ENCODE measurements at regions not wholly inside any gene's neighbourhood (a gene's known extent, or its start where the extent isn't known, plus 50 kb on each side); places are given as distances from the start of the nearest gene placed in this dataset.
"Not testable (repeated sequence)": the region's sequence is repeated elsewhere in the genome, so short reads cannot be mapped to it uniquely, and the experiment has no call there.

DNA sequence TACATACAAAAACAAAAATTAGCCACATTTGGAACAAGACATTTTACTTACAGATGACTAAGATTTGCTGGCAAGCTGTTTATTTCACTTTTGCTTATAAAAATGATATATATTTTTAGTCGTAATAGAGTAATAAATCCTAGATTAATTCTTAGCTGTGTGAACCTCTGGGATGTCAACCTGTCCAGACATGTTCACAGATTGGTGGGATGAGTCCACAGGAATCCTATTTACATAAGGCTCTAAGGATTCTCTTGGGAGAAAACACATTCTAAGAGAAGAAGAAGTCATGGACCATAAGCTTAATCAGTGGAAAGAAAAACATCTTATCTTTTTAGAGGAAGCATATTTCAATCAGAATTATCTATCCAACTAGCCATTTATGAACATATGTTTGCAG, 797.4 kb downstream of the C12orf50 start:
- DNase-seq, result no peak

DNA sequence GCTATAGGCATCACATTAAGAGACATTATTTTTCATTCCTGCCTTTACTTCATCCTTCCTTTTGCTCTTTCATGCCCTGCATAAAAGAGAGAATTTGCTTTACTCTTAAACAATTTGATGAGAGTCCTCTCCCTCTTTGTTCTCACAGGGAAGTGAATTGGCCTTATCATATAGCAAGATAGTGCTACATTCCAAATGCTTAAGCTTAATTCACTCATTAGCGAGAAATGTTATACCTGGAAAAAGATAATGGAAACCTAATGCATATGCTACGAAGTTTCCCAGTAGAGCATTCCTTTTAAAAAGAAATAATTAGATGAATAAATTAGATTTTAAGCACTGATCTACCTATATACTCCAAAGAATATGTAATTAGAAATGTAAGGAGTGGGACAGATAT, 798.8 kb downstream of the C12orf50 start:
- no peak for DNase-seq

DNA sequence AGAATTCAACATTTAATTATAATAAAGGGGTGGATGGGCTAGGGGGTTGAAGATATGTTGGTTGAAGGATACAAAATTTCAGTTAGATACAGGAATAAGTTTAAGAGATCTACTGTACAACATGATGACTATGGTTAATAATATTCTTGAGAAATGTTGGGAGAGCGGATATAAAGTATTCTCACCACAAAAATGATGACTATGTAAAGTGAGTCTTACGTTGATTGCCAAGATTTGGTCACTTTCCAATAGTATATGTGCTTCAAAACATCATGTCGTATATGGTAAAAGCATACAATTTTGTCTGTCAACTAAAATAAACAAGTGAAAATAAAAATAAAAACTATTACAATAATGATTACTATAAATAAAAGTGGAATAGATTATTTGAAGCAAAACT, 802.0 kb downstream of the C12orf50 start:
- no peak for DNase-seq

DNA sequence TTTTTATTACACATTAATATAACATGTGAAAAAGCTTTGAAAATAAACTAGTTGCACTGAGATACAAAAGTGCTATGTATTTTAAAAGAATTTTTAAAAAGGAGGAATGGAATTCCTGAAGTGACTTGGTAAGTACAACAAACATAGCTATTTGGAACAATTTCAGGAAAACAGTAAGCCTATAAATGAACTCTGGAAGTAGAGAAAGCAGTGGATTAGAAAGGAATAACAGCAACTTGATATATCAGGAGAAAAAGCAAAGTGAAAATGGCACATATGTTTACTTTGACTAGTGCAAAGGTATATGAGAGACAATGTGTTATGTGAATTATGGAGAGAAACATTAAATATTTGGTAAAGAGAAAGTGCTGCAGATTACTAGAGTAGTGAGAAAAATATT, 811.7 kb downstream of the C12orf50 start:
- no peak for DNase-seq

DNA sequence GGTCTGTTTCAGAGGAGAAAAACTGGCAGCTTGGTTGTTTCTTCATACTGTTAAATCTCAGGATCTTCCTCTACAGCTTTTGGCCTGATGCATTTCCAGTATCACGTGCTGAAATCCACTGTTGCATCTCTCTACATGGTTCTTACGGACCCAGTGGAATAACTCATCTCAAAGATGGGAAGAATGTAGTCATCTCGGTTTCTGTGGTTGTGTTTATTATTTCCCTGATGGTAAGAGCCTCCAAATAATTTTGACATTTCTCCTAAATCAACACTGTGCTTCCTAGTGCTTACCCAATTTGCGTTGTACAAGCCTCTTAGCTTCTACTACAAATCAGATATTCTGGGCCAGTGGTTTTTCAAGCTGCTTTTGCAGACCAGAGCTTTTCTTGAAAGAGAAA, 812.8 kb downstream of the C12orf50 start:
- no peak for DNase-seq

DNA sequence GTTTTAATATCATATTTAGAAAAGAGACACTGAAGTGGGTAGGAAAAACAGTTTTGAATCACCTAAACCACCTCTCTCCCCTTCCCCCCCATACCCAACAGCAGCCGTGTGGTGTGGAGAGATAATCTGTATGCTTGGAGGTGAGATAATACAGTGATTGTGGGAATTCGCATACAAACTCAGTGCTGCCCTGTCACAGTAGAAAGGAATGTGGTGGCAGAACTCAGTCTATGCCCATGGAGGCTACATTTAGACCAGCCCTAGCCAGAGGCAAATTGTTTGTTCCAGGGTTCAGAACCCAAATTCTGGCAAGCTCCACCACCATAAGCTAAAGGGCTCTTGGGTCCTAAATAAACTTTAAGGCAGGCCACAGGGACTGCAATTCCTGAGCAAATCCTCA, 827.0 kb downstream of the C12orf50 start:
- no peak for DNase-seq

DNA sequence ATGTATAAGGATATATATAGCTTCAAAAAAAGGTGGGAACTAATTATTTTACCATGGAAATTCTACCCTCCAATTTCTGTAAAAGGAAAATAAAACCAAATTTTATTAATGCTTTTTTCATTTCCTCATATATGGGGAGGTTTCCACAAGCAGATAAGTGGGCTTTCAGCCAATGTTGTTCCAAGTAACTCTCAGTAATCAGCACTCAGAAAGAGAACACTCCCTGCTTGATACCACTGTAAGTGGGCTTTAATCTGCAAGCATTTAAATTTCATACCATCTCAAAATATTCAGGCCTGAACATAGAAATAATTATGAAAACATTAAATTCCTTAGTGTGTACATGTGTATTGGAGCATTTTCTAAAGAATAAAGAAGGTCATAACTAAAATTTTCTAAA, 827.6 kb downstream of the C12orf50 start:
- DNase-seq, result no peak

DNA sequence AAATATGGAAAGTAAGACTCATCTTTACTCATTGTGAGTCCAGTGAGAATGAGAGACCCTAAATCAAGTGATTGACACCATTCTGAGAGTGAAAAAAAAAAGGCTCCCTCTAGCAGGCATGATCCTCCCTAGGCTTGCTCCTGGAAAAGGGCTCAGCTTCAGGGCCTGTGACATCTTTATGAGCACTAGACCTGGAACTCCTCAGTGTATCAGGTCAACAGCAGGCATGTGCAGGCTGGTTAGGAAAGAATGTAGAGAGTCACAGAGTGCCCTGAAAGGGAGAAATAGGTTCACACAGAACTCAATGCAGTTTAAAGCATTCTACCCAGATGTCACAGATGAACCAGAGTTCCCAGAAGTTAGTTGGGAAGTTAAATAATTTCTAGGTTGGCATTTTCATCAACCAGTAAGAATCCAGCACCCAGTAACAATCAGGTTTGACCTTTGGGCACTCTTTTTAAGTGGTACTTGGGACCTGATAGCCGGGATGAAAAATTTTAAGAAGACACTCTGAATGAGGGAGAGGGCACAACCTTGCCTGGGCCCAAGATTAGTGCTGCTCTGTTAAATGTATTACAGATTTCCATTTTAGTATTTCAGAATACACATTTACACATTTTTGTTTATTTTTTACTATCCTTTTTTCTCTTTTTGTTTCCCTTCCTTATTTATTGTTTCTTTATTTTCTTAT, 828.8 kb downstream of the C12orf50 start:
- no peak for DNase-seq

DNA sequence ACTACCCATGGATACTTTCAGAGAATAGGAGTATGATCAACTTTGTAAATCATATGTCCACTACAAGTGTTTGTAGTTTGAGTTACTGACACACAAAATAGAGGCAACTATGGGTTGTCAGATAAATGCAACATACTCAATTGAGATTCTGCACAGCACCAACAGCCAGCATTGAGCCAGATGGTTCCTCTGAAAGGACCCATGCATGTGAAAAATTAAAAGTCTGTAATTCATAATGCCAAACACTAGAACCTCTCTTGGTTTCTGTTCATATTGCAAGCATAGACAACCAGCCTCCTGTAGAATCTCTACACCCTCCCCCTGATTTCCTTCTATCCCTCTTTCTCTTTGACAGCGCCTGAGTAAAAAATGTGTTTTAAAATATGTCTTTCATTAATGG, 831.0 kb downstream of the C12orf50 start:
- no peak for DNase-seq

DNA sequence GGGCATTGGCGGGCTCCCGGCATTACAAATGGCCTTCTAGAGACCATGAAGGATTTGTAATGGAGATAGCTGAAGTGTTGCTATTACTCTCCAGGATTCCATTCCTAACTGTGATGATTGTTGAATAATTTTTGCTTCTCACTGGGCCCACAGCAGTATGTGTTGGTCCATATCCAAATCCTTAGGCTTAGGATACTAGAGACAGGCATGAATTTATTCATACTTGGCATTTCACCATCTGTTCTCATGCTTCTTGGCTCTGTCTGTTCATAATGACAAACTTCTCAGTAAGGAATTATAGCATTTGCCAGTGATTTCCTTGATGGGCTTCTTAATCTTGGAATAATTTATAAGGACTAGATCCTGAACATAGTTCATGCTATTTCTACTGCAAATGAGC, 832.9 kb downstream of the C12orf50 start:
- DNase-seq, result no peak

DNA sequence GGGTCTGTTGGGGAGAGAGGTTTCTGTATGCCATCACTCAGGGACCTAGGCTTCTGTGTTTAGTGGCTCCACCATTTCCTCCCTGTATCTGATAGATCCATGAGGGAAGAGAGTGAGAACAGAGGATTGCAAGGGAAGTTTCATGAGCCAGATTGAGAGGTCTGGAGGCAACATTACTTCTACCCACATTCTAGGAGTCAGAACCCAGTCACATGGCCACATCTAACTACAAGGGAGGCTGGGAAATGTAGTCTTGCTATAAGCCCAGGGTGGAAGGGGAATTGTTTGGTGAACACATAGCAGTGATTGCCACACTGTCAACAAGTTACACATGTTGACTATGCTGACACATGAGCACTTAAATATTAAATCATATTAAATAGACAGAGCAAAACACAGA, 834.8 kb downstream of the C12orf50 start:
- not testable (repeated sequence) for DNase-seq

DNA sequence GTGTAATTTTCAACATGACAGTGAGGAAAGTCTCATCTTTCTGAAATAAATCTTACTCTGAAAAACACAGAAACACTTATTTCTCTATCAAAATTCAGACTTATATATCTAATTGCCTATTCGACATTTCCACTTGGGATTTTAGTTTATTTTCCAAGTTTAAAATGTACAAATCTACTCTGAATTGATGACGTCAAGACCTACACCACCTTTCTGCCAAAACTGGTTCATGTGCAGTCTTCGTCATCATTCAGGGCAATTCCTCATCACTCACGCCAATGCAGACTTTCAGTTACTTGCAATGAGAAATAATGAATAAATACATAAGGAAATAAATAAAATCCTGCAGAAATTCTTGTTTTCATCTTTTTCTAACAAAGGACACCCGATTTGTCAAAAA, 843.8 kb downstream of the C12orf50 start:
- no peak for DNase-seq

DNA sequence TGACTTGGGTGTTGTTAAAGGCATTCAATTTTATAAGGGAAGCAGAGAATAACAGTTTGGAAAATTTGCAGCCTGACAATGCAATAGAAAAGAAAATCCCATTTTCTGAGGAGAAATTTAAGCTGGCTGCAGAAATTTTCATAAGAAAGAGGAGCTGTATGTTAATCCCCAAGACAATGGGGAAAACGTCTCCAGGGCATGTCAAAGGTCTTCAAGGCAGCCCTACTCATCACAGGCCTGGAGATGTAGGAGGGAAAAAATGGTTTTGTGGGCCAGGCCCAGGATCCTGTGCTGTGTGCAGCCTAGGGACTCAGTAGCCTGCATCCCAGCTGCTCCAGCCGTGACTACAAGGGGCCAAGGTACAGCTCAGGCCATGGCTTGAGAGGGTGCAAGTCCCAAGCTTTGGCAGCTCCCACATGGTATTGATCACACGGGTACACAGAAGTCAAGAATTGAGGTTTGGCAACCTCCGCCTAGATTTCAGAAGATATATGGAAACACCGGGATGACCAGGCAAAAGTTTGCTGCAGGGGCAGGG, 846.4 kb downstream of the C12orf50 start:
- DNase-seq, result no peak

DNA sequence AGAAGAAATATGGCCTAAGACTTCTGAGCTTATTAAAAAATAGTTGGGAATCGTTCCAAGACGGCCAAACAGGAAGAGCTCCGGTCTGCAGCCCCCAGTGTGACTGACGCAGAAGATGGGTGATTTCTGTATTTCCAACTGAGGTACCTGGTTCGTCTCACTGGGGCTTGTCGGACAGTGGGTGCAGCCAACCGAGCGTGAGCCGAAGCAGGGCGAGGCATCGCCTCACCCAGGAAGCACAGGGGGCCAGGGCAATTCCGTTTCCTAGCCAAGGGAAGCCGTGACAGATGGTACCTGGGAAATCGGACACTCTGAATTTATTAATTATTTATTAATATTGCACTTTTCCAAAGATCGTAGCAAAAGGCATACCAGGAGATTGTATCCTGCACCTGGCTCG, 857.8 kb downstream of the C12orf50 start:
- no peak for DNase-seq

DNA sequence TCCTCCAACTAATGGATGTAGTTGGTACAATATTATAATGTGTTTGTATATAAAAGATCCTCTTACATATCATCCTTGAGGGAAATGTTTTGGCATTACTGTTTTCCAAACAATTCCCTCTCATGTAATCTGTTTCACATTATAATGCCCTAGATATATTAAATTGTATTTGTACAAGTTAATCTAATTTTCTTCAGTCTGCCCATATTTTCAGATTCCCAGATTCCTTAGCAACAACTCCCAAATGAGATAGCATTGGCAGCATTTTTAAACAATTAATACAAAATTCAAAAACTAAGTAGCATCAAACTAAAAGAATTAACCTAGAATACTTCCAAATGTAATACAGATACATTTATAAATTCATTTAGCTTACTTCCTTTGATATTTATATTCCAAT, 860.2 kb downstream of the C12orf50 start:
- no peak for DNase-seq

DNA sequence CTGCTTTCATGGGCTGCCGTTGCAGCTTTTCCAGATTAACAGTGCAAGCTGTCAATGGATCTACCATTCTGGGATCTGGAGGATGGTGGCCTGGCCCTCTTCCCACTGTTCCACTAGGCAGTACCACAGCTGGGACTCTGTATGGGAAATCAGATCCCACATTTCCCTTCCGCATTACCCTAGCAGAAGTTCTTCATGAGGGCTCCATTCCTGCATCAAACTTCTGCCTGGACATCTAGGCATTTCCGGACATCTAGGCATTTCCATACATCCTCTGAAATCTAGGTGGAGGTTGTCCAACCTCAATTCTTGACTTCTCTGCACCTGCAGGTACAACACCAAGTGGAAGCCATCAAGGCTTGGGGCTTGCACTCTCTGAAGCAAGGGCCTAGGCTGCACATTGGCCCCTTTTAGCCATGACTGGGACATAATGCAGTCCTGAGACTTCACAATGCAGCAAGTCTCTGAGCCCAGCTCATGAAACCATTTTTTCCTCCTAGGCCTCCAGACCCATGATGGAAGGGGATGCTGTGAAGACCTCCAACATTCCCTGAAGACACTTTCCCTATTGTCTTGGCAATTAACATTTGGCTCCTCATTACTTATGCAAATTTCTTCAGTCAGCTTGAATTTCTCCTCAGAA, 863.3 kb downstream of the C12orf50 start:
- DNase-seq, result no peak

DNA sequence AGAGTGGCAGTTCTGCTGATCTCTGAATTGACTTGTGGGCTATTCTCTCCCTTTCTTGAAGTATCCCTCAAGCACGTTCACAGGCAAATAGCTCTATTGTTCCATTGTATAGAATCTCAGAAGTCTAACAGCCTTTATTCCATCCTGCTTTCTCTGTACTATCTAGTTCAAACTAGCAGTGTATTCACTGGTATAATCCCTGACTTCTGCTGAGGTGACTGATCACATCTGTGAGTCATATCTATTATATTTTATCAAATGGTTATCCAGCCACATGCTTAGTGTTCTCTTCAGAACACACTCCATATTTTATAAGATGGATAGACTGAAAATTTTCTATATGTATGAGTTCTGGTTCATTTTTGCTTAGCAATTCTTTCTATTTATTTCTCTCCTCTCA, 866.1 kb downstream of the C12orf50 start:
- no peak for DNase-seq

DNA sequence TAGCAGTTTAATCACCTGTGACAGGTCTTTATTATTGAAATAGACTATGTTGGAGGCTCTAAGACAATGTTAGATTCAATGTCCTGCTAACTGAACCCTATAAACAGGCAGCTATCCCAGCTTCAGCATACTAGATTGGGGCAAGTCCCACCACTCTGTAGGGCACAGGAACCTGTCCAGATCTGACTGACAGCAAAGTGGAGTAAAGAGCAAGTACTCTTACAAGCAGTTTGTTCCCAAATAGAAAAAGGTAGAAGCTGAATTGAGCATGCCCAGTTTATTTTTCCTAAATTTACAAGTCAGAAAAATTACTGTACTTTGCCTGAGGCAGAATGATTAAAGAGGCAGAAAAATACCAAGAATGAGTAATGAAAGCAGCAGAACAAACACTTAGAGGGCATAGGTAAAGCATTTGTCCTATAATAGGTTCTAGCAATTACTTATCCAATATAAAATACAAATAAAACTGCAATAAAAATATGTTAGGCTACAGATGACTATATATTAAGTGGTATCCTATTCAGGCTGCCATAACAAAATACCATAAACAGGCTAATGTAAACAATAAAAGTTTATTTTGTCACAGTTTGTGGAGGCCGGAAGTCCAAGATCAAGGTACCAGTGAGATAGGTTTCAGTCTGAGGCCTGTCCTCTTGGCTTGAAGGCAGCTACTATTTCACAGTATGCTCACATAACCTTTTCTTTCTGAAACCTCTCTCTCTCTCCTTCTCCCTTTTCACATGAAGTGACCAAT, 868.2 kb downstream of the C12orf50 start:
- DNase-seq, result no peak

DNA sequence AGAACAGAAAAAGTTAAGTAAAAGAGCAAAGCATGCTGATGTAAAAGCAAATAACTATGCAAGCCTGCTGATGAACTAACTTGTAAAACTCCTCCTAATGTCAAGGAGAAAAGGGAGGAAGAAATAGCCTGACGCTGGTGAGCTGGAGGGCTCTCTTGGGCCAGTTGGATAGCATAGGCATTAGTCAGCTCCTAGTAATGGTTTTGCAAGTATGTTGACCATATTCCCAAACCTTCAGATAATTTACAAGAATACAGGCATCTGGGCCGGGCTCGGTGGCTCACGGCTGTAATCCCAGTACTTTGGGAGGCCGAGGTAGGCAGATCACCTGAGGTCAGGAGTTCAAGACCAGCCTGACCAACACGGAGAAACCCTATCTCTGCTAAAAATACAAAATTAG, 871.4 kb downstream of the C12orf50 start:
- DNase-seq, result no peak

DNA sequence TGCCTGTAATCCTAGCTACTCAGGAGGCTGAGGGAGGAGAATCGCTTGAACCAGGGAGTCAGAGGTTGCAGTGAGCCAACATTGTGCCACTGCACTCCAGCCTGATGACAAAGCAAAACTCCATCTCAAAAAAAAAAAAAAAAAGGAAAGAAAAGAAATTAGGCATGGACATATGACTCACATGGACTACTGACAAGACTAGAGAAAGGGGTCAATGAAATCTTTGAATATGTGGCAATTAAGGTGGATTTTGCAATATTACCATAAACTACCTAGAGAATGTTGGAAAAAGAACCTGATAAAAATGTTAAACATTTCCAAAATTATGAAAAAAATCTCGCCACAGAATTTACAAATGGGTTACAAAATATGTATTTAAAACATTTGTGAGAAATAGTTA, 873.6 kb downstream of the C12orf50 start:
- DNase-seq, result no peak

DNA sequence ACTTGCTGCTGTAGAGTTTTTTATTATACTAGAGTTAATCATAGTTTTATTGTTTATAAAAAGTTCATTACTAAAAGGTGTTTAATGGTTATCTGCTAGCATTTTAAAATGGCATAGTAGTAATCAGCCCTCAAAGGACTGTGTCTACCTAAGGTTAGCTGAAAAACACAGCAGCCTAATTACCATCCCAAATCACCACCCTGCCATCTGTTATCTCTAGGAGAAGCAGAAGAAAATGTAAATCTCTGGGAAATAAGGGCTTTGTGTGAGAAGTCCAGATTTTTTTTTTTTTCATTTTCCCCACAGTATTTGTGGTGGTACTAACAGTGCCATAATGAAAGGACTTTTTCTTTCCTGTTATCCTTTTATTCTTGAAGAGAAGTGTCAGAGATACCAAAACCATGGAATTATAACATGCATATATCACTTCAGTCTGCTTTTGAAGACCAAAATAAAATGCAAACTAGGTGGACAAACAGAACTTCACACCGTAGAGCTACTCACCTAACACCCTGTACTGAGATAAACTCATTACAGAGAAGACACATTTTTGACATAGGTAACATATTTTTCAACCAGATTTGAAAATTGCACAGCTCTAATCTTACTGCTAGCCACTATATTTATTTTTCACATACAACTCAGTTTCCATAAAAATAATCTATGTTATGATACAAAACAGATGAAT, 876.2 kb downstream of the C12orf50 start:
- no peak for DNase-seq

DNA sequence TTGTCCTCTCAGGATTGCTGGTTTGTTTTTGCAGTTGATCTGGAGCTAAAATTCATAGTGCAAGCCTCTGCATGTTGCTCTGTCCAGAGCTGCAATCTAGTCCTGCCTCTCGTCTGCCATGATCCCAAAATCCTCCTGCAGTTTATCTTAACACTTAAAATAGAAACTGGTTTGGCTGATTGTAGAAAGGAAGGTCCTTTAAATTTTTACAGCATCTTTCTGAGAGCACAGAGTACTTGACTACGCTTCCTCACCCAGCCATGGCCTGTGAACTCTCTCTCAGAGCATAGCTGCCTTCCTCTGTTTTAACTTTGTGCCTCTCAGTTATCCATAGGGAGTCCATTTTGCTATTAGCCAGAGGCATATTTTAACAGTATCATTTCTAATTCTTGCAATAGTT, 877.1 kb downstream of the C12orf50 start:
- DNase-seq, result no peak

DNA sequence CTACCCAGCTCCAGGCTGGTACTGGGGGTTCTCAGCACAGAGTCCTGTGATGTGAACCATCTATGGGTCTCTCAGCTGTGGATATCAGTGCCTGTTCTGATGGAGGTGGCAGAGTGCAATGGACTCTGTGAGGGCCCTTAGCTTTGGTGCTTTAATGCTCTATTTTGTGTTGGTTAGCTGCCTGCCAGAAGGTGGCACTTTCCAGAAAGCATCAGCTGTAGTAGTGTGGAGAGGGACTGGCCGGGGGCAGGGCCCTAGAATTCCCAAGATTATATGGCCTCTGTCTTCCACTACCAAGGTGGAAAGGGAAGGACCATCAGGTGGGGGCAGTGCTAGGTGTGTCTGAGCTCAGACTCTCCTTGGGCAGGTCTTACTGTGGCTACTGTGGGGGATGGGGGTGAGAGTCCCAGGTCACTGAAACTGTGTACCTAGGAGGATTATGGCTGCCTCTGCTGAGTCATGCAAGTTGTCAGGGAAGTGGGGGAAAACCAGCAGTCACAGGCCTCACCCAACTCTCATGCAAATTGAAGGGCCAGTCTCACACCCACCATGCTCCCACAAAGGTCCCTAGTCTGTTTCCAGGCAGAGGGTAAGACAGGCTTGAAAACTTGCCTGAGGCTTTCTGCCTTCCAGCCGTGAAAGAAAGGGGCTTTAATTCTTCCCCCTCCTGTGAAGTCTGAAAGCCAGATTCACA, 878.1 kb downstream of the C12orf50 start:
- no peak for DNase-seq
